ENCODE measurements at regions not wholly inside any gene's neighbourhood (a gene's known extent, or its start where the extent isn't known, plus 50 kb on each side); places are given as distances from the start of the nearest gene placed in this dataset.

GRCh38 chr4:19636451-19636850, 615.3 kb upstream of the SLIT2 start:
- Histone ChIP-seq H3K4me3 (ENCODE audit: extremely low read depth, insufficient read depth, low read length, poor library complexity, severe bottlenecking) (no peak overlapping the region), H3K27ac (ENCODE audit: low read depth, low read length, severe bottlenecking) (no peak overlapping the region), H3K4me1 (ENCODE audit: control insufficient read depth, insufficient read depth, low read length, poor library complexity, severe bottlenecking) (no peaks in the 10 kb centered on the region), H3K36me3 (ENCODE audit: control insufficient read depth, insufficient read depth, low read length) (no peaks in the 10 kb centered on the region), H3K9me3 (ENCODE audit: control insufficient read depth, low read length) (peaks cover 5% of the 10 kb centered on the region)

- Histone ChIP-seq H3K27ac (ENCODE audit: low read depth, low read length, severe bottlenecking) (no peak overlapping the region), H3K36me3 (ENCODE audit: control insufficient read depth, insufficient read depth, low read length) (no peaks in the 10 kb centered on the region), H3K4me1 (ENCODE audit: control insufficient read depth, insufficient read depth, low read length, poor library complexity, severe bottlenecking) (no peaks in the 10 kb centered on the region), H3K9me3 (ENCODE audit: control insufficient read depth, low read length) (peaks cover 5% of the 10 kb centered on the region), H3K4me3 (ENCODE audit: extremely low read depth, insufficient read depth, low read length, poor library complexity, severe bottlenecking) (no peak overlapping the region)
- WGBS, 2 experiments (ENCODE audit: insufficient coverage in 2 of 2) = no CpG with 5 or more reads among the region's 1 CpG
These were observed 619.9 kb upstream of the SLIT2 start for GRCh38 chr4:19631814-19632213.

GRCh38 chr4:19623866-19624265, 627.8 kb upstream of the SLIT2 start:
- H3K4me1 ChIP-seq (ENCODE audit: control insufficient read depth, insufficient read depth, low read length, poor library complexity, severe bottlenecking) = no peaks in the 10 kb centered on the region
- no peaks in the 10 kb centered on the region for H3K36me3 ChIP-seq (ENCODE audit: control insufficient read depth, insufficient read depth, low read length)
- H3K9me3 ChIP-seq (ENCODE audit: control insufficient read depth, low read length) = no peaks in the 10 kb centered on the region
- H3K4me3 ChIP-seq (ENCODE audit: extremely low read depth, insufficient read depth, low read length, poor library complexity, severe bottlenecking) = no peak overlapping the region
- 100% methylated on average over 1 of the region's 1 CpG; no CpG with 5 or more reads in 1 of the 2 experiments for WGBS, 2 experiments (ENCODE audit: insufficient coverage in 2 of 2)
- no peak overlapping the region for H3K27ac ChIP-seq (ENCODE audit: low read depth, low read length, severe bottlenecking)

GRCh38 chr4:19615086-19615689, 636.5 kb upstream of the SLIT2 start:
- Histone ChIP-seq H3K9me3 (ENCODE audit: control insufficient read depth, low read length) (peaks cover 11% of the 10 kb centered on the region), H3K27ac (ENCODE audit: low read depth, low read length, severe bottlenecking) (no peak overlapping the region), H3K4me3 (ENCODE audit: extremely low read depth, insufficient read depth, low read length, poor library complexity, severe bottlenecking) (no peak overlapping the region), H3K4me1 (ENCODE audit: control insufficient read depth, insufficient read depth, low read length, poor library complexity, severe bottlenecking) (no peaks in the 10 kb centered on the region), H3K36me3 (ENCODE audit: control insufficient read depth, insufficient read depth, low read length) (no peaks in the 10 kb centered on the region)
- WGBS, 2 experiments (ENCODE audit: insufficient coverage in 2 of 2) = 88 to 98% methylated on average over 4 to 5 of the region's 5 CpGs

GRCh38 chr4:19614171-19614570, 637.5 kb upstream of the SLIT2 start:
- Histone ChIP-seq H3K9me3 (ENCODE audit: control insufficient read depth, low read length) (peaks cover 11% of the 10 kb centered on the region), H3K36me3 (ENCODE audit: control insufficient read depth, insufficient read depth, low read length) (no peaks in the 10 kb centered on the region), H3K4me1 (ENCODE audit: control insufficient read depth, insufficient read depth, low read length, poor library complexity, severe bottlenecking) (no peaks in the 10 kb centered on the region), H3K27ac (ENCODE audit: low read depth, low read length, severe bottlenecking) (no peak overlapping the region), H3K4me3 (ENCODE audit: extremely low read depth, insufficient read depth, low read length, poor library complexity, severe bottlenecking) (no peak overlapping the region)
- no CpG with 5 or more reads among the region's 1 CpG for WGBS, 2 experiments (ENCODE audit: insufficient coverage in 2 of 2)

- Histone ChIP-seq H3K9me3 (ENCODE audit: control insufficient read depth, low read length) (no peaks in the 10 kb centered on the region), H3K4me3 (ENCODE audit: extremely low read depth, insufficient read depth, low read length, poor library complexity, severe bottlenecking) (no peak overlapping the region), H3K36me3 (ENCODE audit: control insufficient read depth, insufficient read depth, low read length) (no peaks in the 10 kb centered on the region), H3K4me1 (ENCODE audit: control insufficient read depth, insufficient read depth, low read length, poor library complexity, severe bottlenecking) (no peaks in the 10 kb centered on the region), H3K27ac (ENCODE audit: low read depth, low read length, severe bottlenecking) (no peak overlapping the region)
- WGBS, 2 experiments (ENCODE audit: insufficient coverage in 2 of 2) = 100% methylated on average over 1 of the region's 2 CpGs
These were observed 655.4 kb upstream of the SLIT2 start for GRCh38 chr4:19596342-19596741.

- H3K4me1 ChIP-seq (ENCODE audit: control insufficient read depth, insufficient read depth, low read length, poor library complexity, severe bottlenecking) = no peaks in the 10 kb centered on the region
- no peak overlapping the region for H3K27ac ChIP-seq (ENCODE audit: low read depth, low read length, severe bottlenecking)
- WGBS, 2 experiments (ENCODE audit: insufficient coverage in 2 of 2) = 89 to 100% methylated on average over 1 to 3 of the region's 3 CpGs
- no peak overlapping the region for H3K4me3 ChIP-seq (ENCODE audit: extremely low read depth, insufficient read depth, low read length, poor library complexity, severe bottlenecking)
- no peaks in the 10 kb centered on the region for H3K36me3 ChIP-seq (ENCODE audit: control insufficient read depth, insufficient read depth, low read length)
- H3K9me3 ChIP-seq (ENCODE audit: control insufficient read depth, low read length) = no peaks in the 10 kb centered on the region
These were observed 659.3 kb upstream of the SLIT2 start for GRCh38 chr4:19592391-19592790.

- 91 to 92% methylated on average over 1 to 2 of the region's 4 CpGs for WGBS, 2 experiments (ENCODE audit: insufficient coverage in 2 of 2)
These were observed 667.7 kb upstream of the SLIT2 start for GRCh38 chr4:19583827-19584569.

GRCh38 chr4:19580095-19580494, 671.6 kb upstream of the SLIT2 start:
- no peaks in the 10 kb centered on the region for H3K4me1 ChIP-seq (ENCODE audit: control insufficient read depth, insufficient read depth, low read length, poor library complexity, severe bottlenecking)
- WGBS, 2 experiments (ENCODE audit: insufficient coverage in 2 of 2) = 100% methylated on average over 1 of the region's 4 CpGs; no CpG with 5 or more reads in 1 of the 2 experiments
- no peaks in the 10 kb centered on the region for H3K9me3 ChIP-seq (ENCODE audit: control insufficient read depth, low read length)
- no peak overlapping the region for H3K4me3 ChIP-seq (ENCODE audit: extremely low read depth, insufficient read depth, low read length, poor library complexity, severe bottlenecking)
- no peak overlapping the region for H3K27ac ChIP-seq (ENCODE audit: low read depth, low read length, severe bottlenecking)
- no peaks in the 10 kb centered on the region for H3K36me3 ChIP-seq (ENCODE audit: control insufficient read depth, insufficient read depth, low read length)

More at GRCh38 chr4:19583827-19584569, 667.7 kb upstream of the SLIT2 start:
- H3K9me3 ChIP-seq (ENCODE audit: control insufficient read depth, low read length) = no peaks in the 10 kb centered on the region
- no peaks in the 10 kb centered on the region for H3K4me1 ChIP-seq (ENCODE audit: control insufficient read depth, insufficient read depth, low read length, poor library complexity, severe bottlenecking)
- H3K36me3 ChIP-seq (ENCODE audit: control insufficient read depth, insufficient read depth, low read length) = no peaks in the 10 kb centered on the region
- no peak overlapping the region for H3K4me3 ChIP-seq (ENCODE audit: extremely low read depth, insufficient read depth, low read length, poor library complexity, severe bottlenecking)
- H3K27ac ChIP-seq (ENCODE audit: low read depth, low read length, severe bottlenecking) = no peak overlapping the region

- H3K36me3 ChIP-seq (ENCODE audit: control insufficient read depth, insufficient read depth, low read length) = no peaks in the 10 kb centered on the region
- no peaks in the 10 kb centered on the region for H3K4me1 ChIP-seq (ENCODE audit: control insufficient read depth, insufficient read depth, low read length, poor library complexity, severe bottlenecking)
- WGBS, 2 experiments (ENCODE audit: insufficient coverage in 2 of 2) = 100% methylated on average over 2 of the region's 3 CpGs; no CpG with 5 or more reads in 1 of the 2 experiments
- no peak overlapping the region for H3K27ac ChIP-seq (ENCODE audit: low read depth, low read length, severe bottlenecking)
- no peak overlapping the region for H3K4me3 ChIP-seq (ENCODE audit: extremely low read depth, insufficient read depth, low read length, poor library complexity, severe bottlenecking)
- no peaks in the 10 kb centered on the region for H3K9me3 ChIP-seq (ENCODE audit: control insufficient read depth, low read length)
These were observed 672.1 kb upstream of the SLIT2 start for GRCh38 chr4:19579608-19580007.

- H3K4me3 ChIP-seq (ENCODE audit: extremely low read depth, insufficient read depth, low read length, poor library complexity, severe bottlenecking) = no peak overlapping the region
- no peaks in the 10 kb centered on the region for H3K4me1 ChIP-seq (ENCODE audit: control insufficient read depth, insufficient read depth, low read length, poor library complexity, severe bottlenecking)
- H3K27ac ChIP-seq (ENCODE audit: low read depth, low read length, severe bottlenecking) = no peak overlapping the region
- no peaks in the 10 kb centered on the region for H3K9me3 ChIP-seq (ENCODE audit: control insufficient read depth, low read length)
- H3K36me3 ChIP-seq (ENCODE audit: control insufficient read depth, insufficient read depth, low read length) = no peaks in the 10 kb centered on the region
- no CpG with 5 or more reads among the region's 1 CpG for WGBS, 2 experiments (ENCODE audit: insufficient coverage in 2 of 2)
These were observed 674.6 kb upstream of the SLIT2 start for GRCh38 chr4:19577097-19577496.
